Peyer's patch (tissue), 4 donors: ENCODE measurements at regions not wholly inside any gene's neighbourhood (a gene's known extent, or its start where the extent isn't known, plus 50 kb on each side); places are given as distances from the start of the nearest gene placed in this dataset.

Experiments used
- DNase-seq, 3 donors: peaks; one replicate each; pipeline ENCODE4 v3.0.0-alpha.2; 2017 to 2019
- H3K27ac ChIP-seq, 4 donors: fragments of 200-600 bp; sonication (generic); one replicate each; pipeline ENCODE4 v1.5.1; 2016 to 2019
- H3K27me3 ChIP-seq, 2 donors: fragments of 200-600 bp; sonication (generic); one replicate each; pipeline ENCODE4 v1.5.1; 2019
- H3K36me3 ChIP-seq, 3 donors: fragments of 200-600 bp; sonication (generic); one replicate each; pipeline ENCODE4 v1.5.1; 2016 to 2019
- H3K4me1 ChIP-seq, 4 donors: fragments of 200-600 bp; sonication (generic); one replicate each; pipeline ENCODE4 v1.5.1; 2016 to 2019
- H3K4me3 ChIP-seq, 4 donors: fragments of 200-600 bp; sonication (generic); 1 replicate in 3 of 4; 2 replicates in 1 of 4; pipeline ENCODE4 v1.5.1; 2016 to 2019; ENCODE audit warnings: mild to moderate bottlenecking in 1 of 4
- H3K9me3 ChIP-seq, 4 donors: fragments of 200-600 bp; sonication (generic); one replicate each; pipeline ENCODE4 v1.5.1; 2016 to 2019; ENCODE audit warnings: mild to moderate bottlenecking in 1 of 4
- CTCF ChIP-seq, 6 experiments: fragments of 450-650 bp in 4 of 6; fragments of 200-600 bp in 2 of 6; sonication (generic) in 1 of 6; IDR thresholded peaks; one replicate each; pipeline ENCODE4 v1.5.1; 2017 to 2019; ENCODE audit warnings: antibody characterized with exemption in 6 of 6, mild to moderate bottlenecking in 3 of 6, moderate library complexity in 1 of 6
- POLR2A ChIP-seq, 2 donors: fragments of 450-650 bp; IDR thresholded peaks; one replicate each; pipeline ENCODE4 v1.5.1; 2017; ENCODE audit warnings: antibody characterized with exemption in 2 of 2, mild to moderate bottlenecking in 2 of 2, moderate library complexity in 2 of 2

- Histone ChIP-seq H3K4me3 (no peak overlapping the region), H3K9me3 (no peaks in the 10 kb centered on the region), H3K4me1 (no peaks in the 10 kb centered on the region), H3K27me3 (no peaks in the 10 kb centered on the region), H3K27ac (no peak overlapping the region), H3K36me3 (no peaks in the 10 kb centered on the region)
- DNase-seq, result no peak
- TF ChIP-seq CTCF (IDR thresholded peaks at IDR 0.05) (no peak), POLR2A (IDR thresholded peaks at IDR 0.05) (no peak)
Measured at GRCh38 chr9:7862170-7862569, 62.6 kb upstream of the DMAC1 start.

- Histone ChIP-seq H3K27me3 (no peaks in the 10 kb centered on the region), H3K27ac (no peak overlapping the region), H3K36me3 (no peaks in the 10 kb centered on the region), H3K9me3 (no peaks in the 10 kb centered on the region), H3K4me1 (no peaks in the 10 kb centered on the region), H3K4me3 (no peak overlapping the region)
- no peak for TF ChIP-seq CTCF (IDR thresholded peaks at IDR 0.05)
- no peak for TF ChIP-seq POLR2A (IDR thresholded peaks at IDR 0.05)
- DNase-seq, result no peak
Measured at GRCh38 chr9:7861086-7861485, 61.5 kb upstream of the DMAC1 start.

- no peaks in the 10 kb centered on the region for H3K36me3 ChIP-seq
- no peaks in the 10 kb centered on the region for H3K4me1 ChIP-seq
- no peak for DNase-seq
- H3K27ac ChIP-seq, result no peak overlapping the region
- H3K27me3 ChIP-seq, result no peaks in the 10 kb centered on the region
- no peak for TF ChIP-seq CTCF (IDR thresholded peaks at IDR 0.05)
- no peak for TF ChIP-seq POLR2A (IDR thresholded peaks at IDR 0.05)
- H3K4me3 ChIP-seq, result no peak overlapping the region
- H3K9me3 ChIP-seq, result no peaks in the 10 kb centered on the region
Measured at GRCh38 chr9:7860335-7860709, 60.7 kb upstream of the DMAC1 start.

GRCh38 chr9:7859701-7860334, 60.2 kb upstream of the DMAC1 start:
- no peaks in the 10 kb centered on the region for H3K9me3 ChIP-seq
- no peak overlapping the region for H3K27ac ChIP-seq
- no peaks in the 10 kb centered on the region for H3K36me3 ChIP-seq
- TF ChIP-seq CTCF (IDR thresholded peaks at IDR 0.05) (no peak), POLR2A (IDR thresholded peaks at IDR 0.05) (no peak)
- no peaks in the 10 kb centered on the region for H3K4me1 ChIP-seq
- DNase-seq, result no peak
- no peaks in the 10 kb centered on the region for H3K27me3 ChIP-seq
- H3K4me3 ChIP-seq, result no peak overlapping the region

GRCh38 chr9:7858166-7858565, 58.6 kb upstream of the DMAC1 start:
- no peaks in the 10 kb centered on the region for H3K9me3 ChIP-seq
- TF ChIP-seq CTCF (IDR thresholded peaks at IDR 0.05) (no peak), POLR2A (IDR thresholded peaks at IDR 0.05) (no peak)
- DNase-seq, result no peak
- no peak overlapping the region for H3K4me3 ChIP-seq
- H3K4me1 ChIP-seq, result no peaks in the 10 kb centered on the region
- H3K27ac ChIP-seq, result no peak overlapping the region
- no peaks in the 10 kb centered on the region for H3K36me3 ChIP-seq
- no peaks in the 10 kb centered on the region for H3K27me3 ChIP-seq

- no peak overlapping the region for H3K27ac ChIP-seq
- H3K4me3 ChIP-seq, result no peak overlapping the region
- H3K27me3 ChIP-seq, result no peaks in the 10 kb centered on the region
- no peaks in the 10 kb centered on the region for H3K9me3 ChIP-seq
- DNase-seq, result no peak
- H3K4me1 ChIP-seq, result no peaks in the 10 kb centered on the region
- TF ChIP-seq CTCF (IDR thresholded peaks at IDR 0.05), result no peak
- TF ChIP-seq POLR2A (IDR thresholded peaks at IDR 0.05), result no peak
- no peaks in the 10 kb centered on the region for H3K36me3 ChIP-seq
Measured at GRCh38 chr9:7854763-7855162, 55.2 kb upstream of the DMAC1 start.
